ENCODE measurements at regions not wholly inside any gene's neighbourhood (a gene's known extent, or its start where the extent isn't known, plus 50 kb on each side); places are given as distances from the start of the nearest gene placed in this dataset.
A peak's percentile ranks its signal among the peaks of the same experiment; 100 is the strongest.

GRCh38 chr20:48180618-48181017 is 395.3 kb upstream of the SULF2 start:
- H3K4me1 Mint-ChIP-seq = peaks cover 17% of the 10 kb centered on the region
- ATAC-seq = no peak
- CTCF ChIA-PET = no interaction called here
- no peak for TF ChIP-seq ZNF121 (CRISPR knock-in tag; IDR thresholded peaks at IDR 0.05)
- H3K27ac Mint-ChIP-seq = no peak overlapping the region
- peaks cover 11% of the 10 kb centered on the region for H3K9me3 Mint-ChIP-seq
- no peak for DNase-seq (ENCODE audit: low spot score)
- peaks cover 4% of the 10 kb centered on the region for H3K27me3 Mint-ChIP-seq (ENCODE audit: low read depth)
- POLR2A ChIA-PET = no interaction called here
- no peaks in the 10 kb centered on the region for H3K36me3 Mint-ChIP-seq
- H3K4me3 Mint-ChIP-seq = no peak overlapping the region

GRCh38 chr20:48180024-48180423 is 394.7 kb upstream of the SULF2 start:
- DNase-seq (ENCODE audit: low spot score) = no peak
- ATAC-seq = no peak
- H3K4me1 Mint-ChIP-seq = peaks cover 17% of the 10 kb centered on the region
- peaks cover 11% of the 10 kb centered on the region for H3K9me3 Mint-ChIP-seq
- H3K27me3 Mint-ChIP-seq (ENCODE audit: low read depth) = peaks cover 4% of the 10 kb centered on the region
- ChIA-PET CTCF (no interaction called here), POLR2A (no interaction called here)
- H3K27ac Mint-ChIP-seq = no peak overlapping the region
- H3K4me3 Mint-ChIP-seq = no peak overlapping the region
- TF ChIP-seq HMGA2 (CRISPR knock-in tag; IDR thresholded peaks at IDR 0.05) = no peak
- TF ChIP-seq CTCF (IDR thresholded peaks at IDR 0.05) = no peak
- TF ChIP-seq ZNF416 (CRISPR knock-in tag; IDR thresholded peaks at IDR 0.05) = no peak
- TF ChIP-seq NR3C1 (CRISPR knock-in tag; conservative IDR thresholded peaks at IDR 0.05; ENCODE audit: low read depth) = no peak
- no peak for TF ChIP-seq GABPB1 (CRISPR knock-in tag; IDR thresholded peaks at IDR 0.05)
- no peak for TF ChIP-seq MYBL2 (CRISPR knock-in tag; IDR thresholded peaks at IDR 0.05)
- no peak for TF ChIP-seq ZMAT4 (CRISPR knock-in tag; IDR thresholded peaks at IDR 0.05)
- no peak for TF ChIP-seq ZNF532 (CRISPR knock-in tag; IDR thresholded peaks at IDR 0.05; ENCODE audit: borderline replicate concordance)
- TF ChIP-seq MXD4 (CRISPR knock-in tag; IDR thresholded peaks at IDR 0.05; ENCODE audit: borderline replicate concordance) = no peak
- TF ChIP-seq EMX1 (CRISPR knock-in tag; IDR thresholded peaks at IDR 0.05) = no peak
- no peak for TF ChIP-seq PREB (CRISPR knock-in tag; IDR thresholded peaks at IDR 0.05; ENCODE audit: borderline replicate concordance)
- TF ChIP-seq CREB1 (CRISPR knock-in tag; IDR thresholded peaks at IDR 0.05) = no peak
- no peak for TF ChIP-seq JAZF1 (CRISPR knock-in tag; IDR thresholded peaks at IDR 0.05)
- no peaks in the 10 kb centered on the region for H3K36me3 Mint-ChIP-seq

- Mint-ChIP-seq H3K4me1 (peaks cover 17% of the 10 kb centered on the region), H3K9me3 (peaks cover 14% of the 10 kb centered on the region), H3K36me3 (no peaks in the 10 kb centered on the region), H3K4me3 (no peak overlapping the region), H3K27me3 (ENCODE audit: low read depth) (peaks cover 4% of the 10 kb centered on the region; the same call in 1 of the 2 replicates), H3K27ac (0 out of 2 replicates have a peak overlapping the region, but pooled peaks have one; percentile 20)
- peak; percentile 89 for ATAC-seq
- POLR2A ChIA-PET = interaction anchor here (0.8 kb wide), 1 partner anchor 296 kb away, joined by 4 read pairs; no protein-coding TSS in a partner anchor
- peak; percentile 19 for DNase-seq (ENCODE audit: low spot score)
- CTCF ChIA-PET = interaction anchor here (1.2 to 1.7 kb wide), 4 partner anchors 9 to 442 kb away, joined by 3 to 7 read pairs (median 4); no protein-coding TSS in a partner anchor
- TF ChIP-seq ETV6 (CRISPR knock-in tag; IDR thresholded peaks at IDR 0.05) = no peak
- TF ChIP-seq EMX1 (CRISPR knock-in tag; IDR thresholded peaks at IDR 0.05) = no peak
- no peak for TF ChIP-seq USF1 (CRISPR knock-in tag; IDR thresholded peaks at IDR 0.05)
- no peak for TF ChIP-seq ZNF512 (CRISPR knock-in tag; IDR thresholded peaks at IDR 0.05; ENCODE audit: borderline replicate concordance)
- TF ChIP-seq ZBTB43 (CRISPR knock-in tag; IDR thresholded peaks at IDR 0.05) = no peak
- TF ChIP-seq ESRRA (CRISPR knock-in tag; IDR thresholded peaks at IDR 0.05; ENCODE audit: borderline replicate concordance) = no peak
- TF ChIP-seq E2F5 (CRISPR knock-in tag; IDR thresholded peaks at IDR 0.05) = no peak
These were observed 393.4 kb upstream of the SULF2 start for GRCh38 chr20:48178633-48179032.
